ENCODE measurements at regions not wholly inside any gene's neighbourhood (a gene's known extent, or its start where the extent isn't known, plus 50 kb on each side); places are given as distances from the start of the nearest gene placed in this dataset.

DNA sequence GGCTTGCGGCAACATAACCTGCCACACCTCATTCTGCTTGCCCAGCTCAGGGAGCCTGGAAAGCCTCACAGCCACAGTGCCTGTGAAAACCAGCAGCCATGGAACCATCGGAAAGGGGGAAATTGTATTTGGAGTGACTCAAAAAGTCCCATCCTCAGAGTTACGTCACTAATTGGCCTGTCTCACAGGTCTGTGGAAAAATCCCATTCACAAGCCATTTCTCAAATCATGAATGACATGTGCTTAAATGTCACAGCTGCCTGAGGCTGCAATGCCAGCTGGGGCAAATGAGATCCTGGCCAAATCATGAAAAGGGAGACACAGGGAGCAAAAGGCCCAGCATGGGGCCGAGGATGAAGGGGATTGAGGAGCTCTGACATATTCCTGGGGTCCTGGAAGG is 486.9 kb upstream of the RAB6C start:
- TF ChIP-seq, protein P1, sequence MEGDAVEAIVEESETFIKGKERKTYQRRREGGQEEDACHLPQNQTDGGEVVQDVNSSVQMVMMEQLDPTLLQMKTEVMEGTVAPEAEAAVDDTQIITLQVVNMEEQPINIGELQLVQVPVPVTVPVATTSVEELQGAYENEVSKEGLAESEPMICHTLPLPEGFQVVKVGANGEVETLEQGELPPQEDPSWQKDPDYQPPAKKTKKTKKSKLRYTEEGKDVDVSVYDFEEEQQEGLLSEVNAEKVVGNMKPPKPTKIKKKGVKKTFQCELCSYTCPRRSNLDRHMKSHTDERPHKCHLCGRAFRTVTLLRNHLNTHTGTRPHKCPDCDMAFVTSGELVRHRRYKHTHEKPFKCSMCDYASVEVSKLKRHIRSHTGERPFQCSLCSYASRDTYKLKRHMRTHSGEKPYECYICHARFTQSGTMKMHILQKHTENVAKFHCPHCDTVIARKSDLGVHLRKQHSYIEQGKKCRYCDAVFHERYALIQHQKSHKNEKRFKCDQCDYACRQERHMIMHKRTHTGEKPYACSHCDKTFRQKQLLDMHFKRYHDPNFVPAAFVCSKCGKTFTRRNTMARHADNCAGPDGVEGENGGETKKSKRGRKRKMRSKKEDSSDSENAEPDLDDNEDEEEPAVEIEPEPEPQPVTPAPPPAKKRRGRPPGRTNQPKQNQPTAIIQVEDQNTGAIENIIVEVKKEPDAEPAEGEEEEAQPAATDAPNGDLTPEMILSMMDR (optimal IDR thresholded peaks at IDR 0.05 in 1 of 3, IDR thresholded peaks at IDR 0.05 in 1 of 3, conservative IDR thresholded peaks at IDR 0.05 in 1 of 3; ENCODE audit: extremely low read depth in 1 of 3, insufficient read depth in 2 of 3, low read length in 3 of 3), result no peak
- TF ChIP-seq EZH2 (IDR thresholded peaks at IDR 0.05; ENCODE audit: low read length), result no peak
